Fibroblast of lung (primary cell): ENCODE measurements at regions not wholly inside any gene's neighbourhood (a gene's known extent, or its start where the extent isn't known, plus 50 kb on each side); places are given as distances from the start of the nearest gene placed in this dataset.

Source experiments
- DNase-seq, 2 donors: peaks; one replicate each; pipeline versions ENCODE4 v3.0.0 to v3.0.0-alpha.2; 2010; ENCODE audit warnings: low read depth in 2 of 2
- H2AFZ ChIP-seq: 2 replicates; pipeline ENCODE4 v1.5.1; 2012; ENCODE audit warnings: low read length, control low read depth, inconsistent platforms
- H3K27ac ChIP-seq: 2 replicates; pipeline ENCODE4 v1.5.1; 2011; ENCODE audit warnings: low read length, control low read depth; ENCODE audit not compliant: insufficient read depth
- H3K27me3 ChIP-seq: 2 replicates; pipeline ENCODE4 v1.5.1; 2011; ENCODE audit warnings: mild to moderate bottlenecking, low read length; ENCODE audit not compliant: control insufficient read depth, insufficient read depth
- H3K36me3 ChIP-seq: 2 replicates; pipeline ENCODE4 v1.5.1; 2011; ENCODE audit warnings: low read length; ENCODE audit not compliant: control insufficient read depth, insufficient read depth
- H3K4me1 ChIP-seq: 2 replicates; pipeline ENCODE4 v1.5.1; 2011; ENCODE audit warnings: low read length; ENCODE audit not compliant: control insufficient read depth, insufficient read depth; ENCODE audit errors: extremely low read depth
- H3K4me2 ChIP-seq: 2 replicates; pipeline ENCODE4 v1.5.1; 2011; ENCODE audit warnings: low read length, control low read depth; ENCODE audit not compliant: insufficient read depth; ENCODE audit errors: extremely low read depth
- H3K4me3 ChIP-seq, 4 experiments: fragments of 200-600 bp in 1 of 4; sonication (generic) in 1 of 4; replicated peaks in 1 of 4; 2 replicates each; pipeline ENCODE4 v1.5.1; 2011 to 2016; ENCODE audit warnings: low read length in 4 of 4, low read depth in 3 of 4, mild to moderate bottlenecking in 3 of 4, control low read depth in 2 of 4, inconsistent platforms in 1 of 4, mixed read lengths in 1 of 4; ENCODE audit not compliant: insufficient read depth in 1 of 4; ENCODE audit errors: control extremely low read depth in 1 of 4
- H3K79me2 ChIP-seq: 2 replicates; pipeline ENCODE4 v1.5.1; 2012; ENCODE audit warnings: mild to moderate bottlenecking, low read length, inconsistent platforms; ENCODE audit not compliant: control insufficient read depth, insufficient read depth
- H3K9ac ChIP-seq: 2 replicates; pipeline ENCODE4 v1.5.1; 2011; ENCODE audit warnings: mild to moderate bottlenecking, low read length, control low read depth; ENCODE audit not compliant: insufficient read depth
- H3K9me3 ChIP-seq: 2 replicates; pipeline ENCODE4 v1.5.1; 2012; ENCODE audit warnings: low read depth, low read length; ENCODE audit not compliant: control insufficient read depth, insufficient read depth
- H4K20me1 ChIP-seq: 2 replicates; pipeline ENCODE4 v1.5.1; 2011; ENCODE audit warnings: low read length; ENCODE audit not compliant: control insufficient read depth, insufficient read depth; ENCODE audit errors: extremely low read depth
- CTCF ChIP-seq, 2 donors: IDR thresholded peaks in 1 of 2; conservative IDR thresholded peaks in 1 of 2; 1 replicate in 1 of 2; 2 replicates in 1 of 2; pipeline ENCODE4 v1.5.1; 2011 to 2012; ENCODE audit warnings: low read length in 2 of 2, control low read depth in 1 of 2, inconsistent platforms in 1 of 2, low read depth in 1 of 2, mild to moderate bottlenecking in 1 of 2
- EZH2 ChIP-seq: IDR thresholded peaks from 2 replicates; pipeline ENCODE4 v1.5.1; 2012; ENCODE audit warnings: low read length, control low read depth, mild to moderate bottlenecking; ENCODE audit errors: missing control alignments

GRCh38 chr6:11423072-11423471 lies 114.5 kb upstream of the TMEM170B start:
- Histone ChIP-seq H3K79me2 (no peaks in the 10 kb centered on the region), H2AFZ (no peak overlapping the region), H3K9me3 (no peaks in the 10 kb centered on the region), H3K27me3 (no peaks in the 10 kb centered on the region), H3K4me2 (no peak overlapping the region), H3K27ac (no peak overlapping the region), H3K4me3 (no peak overlapping the region), H3K9ac (no peak overlapping the region), H3K4me1 (peaks cover 9% of the 10 kb centered on the region), H3K36me3 (no peaks in the 10 kb centered on the region), H4K20me1 (no peaks in the 10 kb centered on the region)
- no peak for DNase-seq
- no peak for TF ChIP-seq CTCF (conservative IDR thresholded peaks at IDR 0.05 in 1 of 2, IDR thresholded peaks at IDR 0.05 in 1 of 2; ENCODE audit: low read depth in 1 of 2, low read length in 2 of 2)
- TF ChIP-seq EZH2: no peak

DNA sequence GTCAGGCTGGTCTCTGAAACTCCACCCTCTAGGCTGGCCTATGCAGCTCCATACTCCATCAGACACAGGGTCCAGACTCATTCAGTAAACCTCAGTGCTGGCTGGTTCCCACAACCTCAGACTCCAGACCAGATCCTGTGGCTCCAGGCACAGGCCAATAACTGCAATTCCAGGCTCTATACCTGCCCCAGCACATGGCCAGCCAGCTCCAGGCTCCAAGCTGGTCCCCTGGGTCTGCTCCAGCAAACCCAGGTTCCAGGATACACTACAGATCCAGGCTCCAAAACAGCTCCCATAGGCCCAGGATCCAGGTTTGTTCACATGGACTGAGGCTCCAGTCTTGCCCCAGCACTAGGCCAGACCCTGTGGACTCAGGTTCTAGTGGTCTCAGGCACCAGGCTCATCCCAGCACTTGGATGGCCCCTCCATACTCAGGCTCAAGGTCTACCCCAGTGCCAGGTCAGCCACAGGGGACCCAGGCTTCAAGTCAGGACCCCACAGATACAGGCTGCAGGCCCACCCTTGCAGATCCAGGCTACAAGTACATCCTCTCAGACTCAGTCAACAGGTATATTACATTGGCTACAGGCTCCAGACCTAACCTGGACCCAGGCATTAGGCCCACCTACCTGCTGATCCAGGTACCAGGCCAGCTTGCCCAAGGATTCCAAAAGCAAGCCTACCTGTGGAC lies 117.6 kb upstream of the TMEM170B start:
- no peak overlapping the region for H2AFZ ChIP-seq
- no peaks in the 10 kb centered on the region for H3K36me3 ChIP-seq
- H3K9me3 ChIP-seq: no peaks in the 10 kb centered on the region
- TF ChIP-seq CTCF (conservative IDR thresholded peaks at IDR 0.05 in 1 of 2, IDR thresholded peaks at IDR 0.05 in 1 of 2; ENCODE audit: low read depth in 1 of 2, low read length in 2 of 2) (no peak), EZH2 (no peak)
- H3K27ac ChIP-seq: no peak overlapping the region
- H3K4me3 ChIP-seq: no peak overlapping the region
- no peak overlapping the region for H3K9ac ChIP-seq
- H3K4me1 ChIP-seq: no peaks in the 10 kb centered on the region
- no peaks in the 10 kb centered on the region for H3K79me2 ChIP-seq
- H3K27me3 ChIP-seq: no peaks in the 10 kb centered on the region
- H4K20me1 ChIP-seq: no peaks in the 10 kb centered on the region
- DNase-seq: no peak
- no peak overlapping the region for H3K4me2 ChIP-seq

DNA sequence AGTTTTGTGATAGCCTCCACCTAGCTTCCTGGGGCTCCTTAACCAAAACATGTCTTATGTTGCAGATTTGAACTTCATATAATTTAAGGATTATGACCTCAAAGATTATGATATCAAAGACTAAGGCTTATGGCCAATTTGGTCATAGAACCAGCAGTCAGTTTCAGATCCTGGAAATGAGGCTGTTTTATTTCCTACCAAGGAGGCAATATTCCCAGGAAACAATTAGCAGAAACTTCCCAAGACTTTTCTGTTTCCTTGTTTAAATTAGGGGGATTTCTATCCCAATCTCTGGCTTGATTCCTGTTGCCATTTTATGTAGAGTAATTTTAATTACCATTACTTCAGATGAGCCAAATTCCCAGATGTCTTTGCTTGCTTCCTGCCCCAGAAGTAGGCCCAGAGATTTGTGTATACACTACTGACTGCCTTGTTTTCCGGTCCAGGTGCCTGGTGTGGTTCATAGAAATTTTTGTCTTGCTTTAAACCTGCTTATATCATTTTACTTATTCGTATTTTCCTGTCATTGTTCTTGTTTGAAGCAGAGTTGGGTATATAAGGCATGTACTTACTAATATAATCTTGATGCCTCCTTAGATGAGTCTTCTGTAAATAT lies 119.2 kb upstream of the TMEM170B start:
- Histone ChIP-seq H3K27ac (no peak overlapping the region), H3K4me3 (no peak overlapping the region), H3K4me2 (no peak overlapping the region), H3K4me1 (no peaks in the 10 kb centered on the region), H3K79me2 (no peaks in the 10 kb centered on the region), H3K9me3 (no peaks in the 10 kb centered on the region), H3K27me3 (no peaks in the 10 kb centered on the region), H2AFZ (no peak overlapping the region), H3K36me3 (no peaks in the 10 kb centered on the region), H4K20me1 (no peaks in the 10 kb centered on the region), H3K9ac (no peak overlapping the region)
- DNase-seq: no peak
- TF ChIP-seq CTCF (conservative IDR thresholded peaks at IDR 0.05 in 1 of 2, IDR thresholded peaks at IDR 0.05 in 1 of 2; ENCODE audit: low read depth in 1 of 2, low read length in 2 of 2) (no peak), EZH2 (no peak)
